ENCODE measurements at regions not wholly inside any gene's neighbourhood (a gene's known extent, or its start where the extent isn't known, plus 50 kb on each side); places are given as distances from the start of the nearest gene placed in this dataset.

GRCh38 chr2:217469203-217469810 lies 533.5 kb downstream of the TNS1 start:
- H3K9ac ChIP-seq (ENCODE audit: low read depth, low read length) = no peak overlapping the region
- DNase-seq = no peak
- TF ChIP-seq EZH2 (IDR thresholded peaks at IDR 0.05; ENCODE audit: borderline replicate concordance, low read depth, low read length, severe bottlenecking) = no peak

GRCh38 chr2:217468042-217468830 lies 534.6 kb downstream of the TNS1 start:
- no peak overlapping the region for H2AFZ ChIP-seq (ENCODE audit: low read depth, low read length)
- TF ChIP-seq EZH2 (IDR thresholded peaks at IDR 0.05; ENCODE audit: borderline replicate concordance, low read depth, low read length, severe bottlenecking) (no peak), CTCF (IDR thresholded peaks at IDR 0.05; ENCODE audit: borderline replicate concordance, extremely low read depth, low read length, poor library complexity, severe bottlenecking) (no peak)
- no peak overlapping the region for H3K9ac ChIP-seq (ENCODE audit: low read depth, low read length)
- ATAC-seq (ENCODE audit: insufficient read depth, low read depth) (no peak), DNase-seq (no peak)
- no peak overlapping the region for H3K4me3 ChIP-seq (ENCODE audit: low read depth in 1 of 2, low read length in 2 of 2)
- no peaks in the 10 kb centered on the region for H3K79me2 ChIP-seq (ENCODE audit: insufficient read depth, low read length)
- H3K27me3 ChIP-seq (ENCODE audit: insufficient read depth, low read length, poor library complexity) = peaks cover 4% of the 10 kb centered on the region
- H3K9me3 ChIP-seq (ENCODE audit: insufficient read depth, low read length, severe bottlenecking) = no peaks in the 10 kb centered on the region
- H3K36me3 ChIP-seq (ENCODE audit: insufficient read depth, low read length) = no peaks in the 10 kb centered on the region
- H4K20me1 ChIP-seq (ENCODE audit: insufficient read depth, low read length) = no peaks in the 10 kb centered on the region
- no peak overlapping the region for H3K4me2 ChIP-seq (ENCODE audit: insufficient read depth, low read length)
- H3K27ac ChIP-seq (ENCODE audit: low read length) = no peak overlapping the region
- no peaks in the 10 kb centered on the region for H3K4me1 ChIP-seq (ENCODE audit: insufficient read depth, low read length)

More at GRCh38 chr2:217469203-217469810, 533.5 kb downstream of the TNS1 start:
- no peak for ATAC-seq (ENCODE audit: insufficient read depth, low read depth)
- H3K36me3 ChIP-seq (ENCODE audit: insufficient read depth, low read length) = no peaks in the 10 kb centered on the region
- no peak overlapping the region for H2AFZ ChIP-seq (ENCODE audit: low read depth, low read length)
- no peaks in the 10 kb centered on the region for H3K79me2 ChIP-seq (ENCODE audit: insufficient read depth, low read length)
- peaks cover 7% of the 10 kb centered on the region for H3K27me3 ChIP-seq (ENCODE audit: insufficient read depth, low read length, poor library complexity)
- H3K4me2 ChIP-seq (ENCODE audit: insufficient read depth, low read length) = no peak overlapping the region
- H3K27ac ChIP-seq (ENCODE audit: low read length) = no peak overlapping the region
- no peaks in the 10 kb centered on the region for H3K4me1 ChIP-seq (ENCODE audit: insufficient read depth, low read length)
- H3K9me3 ChIP-seq (ENCODE audit: insufficient read depth, low read length, severe bottlenecking) = no peaks in the 10 kb centered on the region
- no peak overlapping the region for H3K4me3 ChIP-seq (ENCODE audit: low read depth in 1 of 2, low read length in 2 of 2)
- no peaks in the 10 kb centered on the region for H4K20me1 ChIP-seq (ENCODE audit: insufficient read depth, low read length)

- TF ChIP-seq CTCF (IDR thresholded peaks at IDR 0.05; ENCODE audit: borderline replicate concordance, extremely low read depth, low read length, poor library complexity, severe bottlenecking) (no peak), EZH2 (IDR thresholded peaks at IDR 0.05; ENCODE audit: borderline replicate concordance, low read depth, low read length, severe bottlenecking) (no peak)
- no peak for ATAC-seq (ENCODE audit: insufficient read depth, low read depth)
- H4K20me1 ChIP-seq (ENCODE audit: insufficient read depth, low read length) = no peaks in the 10 kb centered on the region
- H2AFZ ChIP-seq (ENCODE audit: low read depth, low read length) = no peak overlapping the region
- no peak for DNase-seq
- H3K4me3 ChIP-seq (ENCODE audit: low read depth in 1 of 2, low read length in 2 of 2) = no peak overlapping the region
- no peak overlapping the region for H3K4me2 ChIP-seq (ENCODE audit: insufficient read depth, low read length)
- H3K9me3 ChIP-seq (ENCODE audit: insufficient read depth, low read length, severe bottlenecking) = no peaks in the 10 kb centered on the region
- no peaks in the 10 kb centered on the region for H3K4me1 ChIP-seq (ENCODE audit: insufficient read depth, low read length)
- H3K27me3 ChIP-seq (ENCODE audit: insufficient read depth, low read length, poor library complexity) = peaks cover 3% of the 10 kb centered on the region
- no peak overlapping the region for H3K9ac ChIP-seq (ENCODE audit: low read depth, low read length)
- no peak overlapping the region for H3K27ac ChIP-seq (ENCODE audit: low read length)
- H3K36me3 ChIP-seq (ENCODE audit: insufficient read depth, low read length) = no peaks in the 10 kb centered on the region
- no peaks in the 10 kb centered on the region for H3K79me2 ChIP-seq (ENCODE audit: insufficient read depth, low read length)
These were observed 535.5 kb downstream of the TNS1 start for GRCh38 chr2:217467331-217467730.

GRCh38 chr2:217466805-217467204 lies 536.0 kb downstream of the TNS1 start:
- DNase-seq (no peak), ATAC-seq (ENCODE audit: insufficient read depth, low read depth) (no peak)
- no peak overlapping the region for H3K4me3 ChIP-seq (ENCODE audit: low read depth in 1 of 2, low read length in 2 of 2)
- no peaks in the 10 kb centered on the region for H3K4me1 ChIP-seq (ENCODE audit: insufficient read depth, low read length)
- H4K20me1 ChIP-seq (ENCODE audit: insufficient read depth, low read length) = no peaks in the 10 kb centered on the region
- no peaks in the 10 kb centered on the region for H3K9me3 ChIP-seq (ENCODE audit: insufficient read depth, low read length, severe bottlenecking)
- no peak overlapping the region for H2AFZ ChIP-seq (ENCODE audit: low read depth, low read length)
- no peak overlapping the region for H3K9ac ChIP-seq (ENCODE audit: low read depth, low read length)
- no peak overlapping the region for H3K4me2 ChIP-seq (ENCODE audit: insufficient read depth, low read length)
- TF ChIP-seq CTCF (IDR thresholded peaks at IDR 0.05; ENCODE audit: borderline replicate concordance, extremely low read depth, low read length, poor library complexity, severe bottlenecking) = no peak
- TF ChIP-seq EZH2 (IDR thresholded peaks at IDR 0.05; ENCODE audit: borderline replicate concordance, low read depth, low read length, severe bottlenecking) = no peak
- H3K27me3 ChIP-seq (ENCODE audit: insufficient read depth, low read length, poor library complexity) = peaks cover 3% of the 10 kb centered on the region
- H3K79me2 ChIP-seq (ENCODE audit: insufficient read depth, low read length) = no peaks in the 10 kb centered on the region
- no peak overlapping the region for H3K27ac ChIP-seq (ENCODE audit: low read length)
- no peaks in the 10 kb centered on the region for H3K36me3 ChIP-seq (ENCODE audit: insufficient read depth, low read length)
